ENCODE measurements at regions not wholly inside any gene's neighbourhood (a gene's known extent, or its start where the extent isn't known, plus 50 kb on each side); places are given as distances from the start of the nearest gene placed in this dataset.

GRCh38 chr2:163884416-163884815 is 148.6 kb upstream of the FIGN start:
- no peaks in the 10 kb centered on the region for H3F3A ChIP-seq (replicated peaks; ENCODE audit: insufficient read depth)
- H3K9me3 ChIP-seq, result no peaks in the 10 kb centered on the region
- no peak overlapping the region for H3K27ac ChIP-seq (ENCODE audit: low read depth in 2 of 2, low read length in 1 of 2)
- H2AFZ ChIP-seq (ENCODE audit: low read depth), result no peak overlapping the region
- no peaks in the 10 kb centered on the region for H3K27me3 ChIP-seq (ENCODE audit: insufficient read depth)
- no peak overlapping the region for H3K4me3 ChIP-seq (ENCODE audit: low read depth in 2 of 2, low read length in 1 of 2)
- no peak for DNase-seq
- 95% methylated on average over 10 of the region's 10 CpGs for WGBS (ENCODE audit: low lambda C conversion rate)
- H3K9ac ChIP-seq, result no peak overlapping the region
- no peaks in the 10 kb centered on the region for H4K20me1 ChIP-seq (ENCODE audit: insufficient read depth)
- H3K4me1 ChIP-seq (ENCODE audit: control insufficient read depth in 1 of 2, insufficient read depth in 2 of 2, low read depth in 1 of 2, low read length in 1 of 2), result no peaks in the 10 kb centered on the region; a peak in 1 of 4 replicates
- CTCF ChIA-PET, result no interaction called here
- H3K9me2 ChIP-seq, result no peaks in the 10 kb centered on the region
- no peaks in the 10 kb centered on the region for H3K79me2 ChIP-seq (ENCODE audit: insufficient read depth)
- TF ChIP-seq EP300 (IDR thresholded peaks at IDR 0.05; ENCODE audit: borderline replicate concordance in 1 of 2, low read depth in 1 of 2, low read length in 1 of 2), result no peak
- no peak for TF ChIP-seq RXRA (IDR thresholded peaks at IDR 0.05; ENCODE audit: borderline replicate concordance, low read depth)
- TF ChIP-seq CHD2 (IDR thresholded peaks at IDR 0.05; ENCODE audit: low read length, partially characterized antibody), result no peak
- TF ChIP-seq ZBTB33 (IDR thresholded peaks at IDR 0.05; ENCODE audit: borderline replicate concordance, low read depth), result no peak
- TF ChIP-seq YY1 (IDR thresholded peaks at IDR 0.05; ENCODE audit: low read depth), result no peak
- TF ChIP-seq GABPA (IDR thresholded peaks at IDR 0.05; ENCODE audit: low read depth), result no peak
- TF ChIP-seq USF2 (IDR thresholded peaks at IDR 0.05; ENCODE audit: borderline replicate concordance, low read depth, low read length), result no peak
- no peak for TF ChIP-seq FOXM1 (IDR thresholded peaks at IDR 0.05; ENCODE audit: low read depth)
- no peak for TF ChIP-seq REST (IDR thresholded peaks at IDR 0.05; ENCODE audit: low read depth, low read length)
- TF ChIP-seq USF1 (IDR thresholded peaks at IDR 0.05; ENCODE audit: borderline replicate concordance, low read depth), result no peak
- TF ChIP-seq JUND (IDR thresholded peaks at IDR 0.05), result no peak
- TF ChIP-seq RCOR1 (IDR thresholded peaks at IDR 0.05; ENCODE audit: low read length), result no peak
- no peak for TF ChIP-seq TEAD4 (IDR thresholded peaks at IDR 0.05; ENCODE audit: borderline replicate concordance, insufficient read depth)
- no peak for TF ChIP-seq RFX5 (IDR thresholded peaks at IDR 0.05; ENCODE audit: low read length)
- no peak for TF ChIP-seq CTCF (IDR thresholded peaks at IDR 0.05)
- H3K4me2 ChIP-seq, result no peak overlapping the region
- POLR2A ChIA-PET, result no interaction called here
- H3K36me3 ChIP-seq (replicated peaks in 1 of 2; ENCODE audit: control insufficient read depth in 1 of 2, insufficient read depth in 2 of 2, low read length in 1 of 2), result peaks cover 0 to 5% of the 10 kb centered on the region in 2 experiments

Measured in SK-N-SH (cell line).